LNCaP clone FGC (cell line): ENCODE measurements at regions not wholly inside any gene's neighbourhood (a gene's known extent, or its start where the extent isn't known, plus 50 kb on each side); places are given as distances from the start of the nearest gene placed in this dataset.

ENCODE experiments used
- DNase-seq: peaks from one replicate; pipeline ENCODE4 v3.0.0-alpha.2; 2011; ENCODE audit warnings: low read depth
- H3K4me3 ChIP-seq: 2 replicates; pipeline ENCODE4 v1.5.1; 2011; ENCODE audit warnings: mild to moderate bottlenecking, low read depth, low read length, control low read depth
- TF ChIP-seq, protein P1 (sequence below): IDR thresholded peaks from 2 replicates; pipeline ENCODE4 v1.5.1; 2012; ENCODE audit warnings: mild to moderate bottlenecking; ENCODE audit not compliant: control insufficient read depth, insufficient read depth; ENCODE audit errors: extremely low read depth

DNA sequence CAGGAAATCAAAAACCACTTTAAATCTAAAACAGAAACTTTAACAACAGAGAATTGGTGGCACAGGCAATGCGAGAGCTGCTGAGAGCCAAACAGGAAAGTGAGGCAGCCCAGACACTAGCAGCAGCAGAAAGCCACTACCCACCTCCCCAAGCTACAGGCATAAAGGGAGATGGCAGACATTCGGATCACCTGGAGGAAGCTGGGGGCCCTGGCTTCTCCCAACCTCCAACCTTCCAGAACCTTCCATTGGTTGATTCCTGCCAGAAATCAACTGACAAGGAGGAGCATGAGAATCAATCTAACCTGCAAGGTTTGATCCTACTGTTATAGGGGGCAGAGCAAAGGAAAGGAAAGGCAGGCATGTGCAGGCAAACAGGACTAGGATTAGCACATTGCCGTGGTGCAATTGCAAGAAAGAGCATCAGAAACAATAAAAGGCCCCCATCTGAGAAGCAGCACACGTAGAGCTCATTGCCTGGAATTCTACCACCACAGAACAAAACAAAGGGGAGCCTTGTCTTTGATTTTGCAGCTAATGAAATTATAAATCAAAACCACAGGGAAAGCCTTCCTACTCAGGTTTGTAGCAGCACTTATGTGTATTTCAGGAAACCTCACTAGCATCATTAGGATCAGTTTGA is 427.3 kb upstream of the RASGEF1B start:
- no peak overlapping the region for H3K4me3 ChIP-seq
- DNase-seq: no peak
- TF ChIP-seq, protein P1, sequence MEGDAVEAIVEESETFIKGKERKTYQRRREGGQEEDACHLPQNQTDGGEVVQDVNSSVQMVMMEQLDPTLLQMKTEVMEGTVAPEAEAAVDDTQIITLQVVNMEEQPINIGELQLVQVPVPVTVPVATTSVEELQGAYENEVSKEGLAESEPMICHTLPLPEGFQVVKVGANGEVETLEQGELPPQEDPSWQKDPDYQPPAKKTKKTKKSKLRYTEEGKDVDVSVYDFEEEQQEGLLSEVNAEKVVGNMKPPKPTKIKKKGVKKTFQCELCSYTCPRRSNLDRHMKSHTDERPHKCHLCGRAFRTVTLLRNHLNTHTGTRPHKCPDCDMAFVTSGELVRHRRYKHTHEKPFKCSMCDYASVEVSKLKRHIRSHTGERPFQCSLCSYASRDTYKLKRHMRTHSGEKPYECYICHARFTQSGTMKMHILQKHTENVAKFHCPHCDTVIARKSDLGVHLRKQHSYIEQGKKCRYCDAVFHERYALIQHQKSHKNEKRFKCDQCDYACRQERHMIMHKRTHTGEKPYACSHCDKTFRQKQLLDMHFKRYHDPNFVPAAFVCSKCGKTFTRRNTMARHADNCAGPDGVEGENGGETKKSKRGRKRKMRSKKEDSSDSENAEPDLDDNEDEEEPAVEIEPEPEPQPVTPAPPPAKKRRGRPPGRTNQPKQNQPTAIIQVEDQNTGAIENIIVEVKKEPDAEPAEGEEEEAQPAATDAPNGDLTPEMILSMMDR: no peak

DNA sequence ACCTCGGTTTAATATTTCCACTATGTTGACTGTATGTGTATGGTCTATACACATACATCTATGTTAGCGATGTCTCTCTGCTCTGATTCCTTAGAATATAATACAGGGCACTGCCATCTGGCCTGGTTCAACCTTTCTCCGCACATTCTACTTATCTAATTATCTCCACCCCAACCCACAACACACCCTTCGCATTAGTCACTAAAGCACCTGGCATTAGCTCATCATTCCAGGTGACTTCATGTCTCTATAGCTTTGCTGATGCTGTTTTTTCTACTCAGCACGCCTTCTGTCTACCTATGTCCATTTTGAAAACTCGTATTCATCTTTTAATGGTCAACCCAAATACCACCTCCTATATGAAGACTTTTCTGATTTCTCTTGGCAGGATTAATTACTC is 425.2 kb upstream of the RASGEF1B start:
- H3K4me3 ChIP-seq: no peak overlapping the region
- TF ChIP-seq, protein P1: no peak
- DNase-seq: no peak

DNA sequence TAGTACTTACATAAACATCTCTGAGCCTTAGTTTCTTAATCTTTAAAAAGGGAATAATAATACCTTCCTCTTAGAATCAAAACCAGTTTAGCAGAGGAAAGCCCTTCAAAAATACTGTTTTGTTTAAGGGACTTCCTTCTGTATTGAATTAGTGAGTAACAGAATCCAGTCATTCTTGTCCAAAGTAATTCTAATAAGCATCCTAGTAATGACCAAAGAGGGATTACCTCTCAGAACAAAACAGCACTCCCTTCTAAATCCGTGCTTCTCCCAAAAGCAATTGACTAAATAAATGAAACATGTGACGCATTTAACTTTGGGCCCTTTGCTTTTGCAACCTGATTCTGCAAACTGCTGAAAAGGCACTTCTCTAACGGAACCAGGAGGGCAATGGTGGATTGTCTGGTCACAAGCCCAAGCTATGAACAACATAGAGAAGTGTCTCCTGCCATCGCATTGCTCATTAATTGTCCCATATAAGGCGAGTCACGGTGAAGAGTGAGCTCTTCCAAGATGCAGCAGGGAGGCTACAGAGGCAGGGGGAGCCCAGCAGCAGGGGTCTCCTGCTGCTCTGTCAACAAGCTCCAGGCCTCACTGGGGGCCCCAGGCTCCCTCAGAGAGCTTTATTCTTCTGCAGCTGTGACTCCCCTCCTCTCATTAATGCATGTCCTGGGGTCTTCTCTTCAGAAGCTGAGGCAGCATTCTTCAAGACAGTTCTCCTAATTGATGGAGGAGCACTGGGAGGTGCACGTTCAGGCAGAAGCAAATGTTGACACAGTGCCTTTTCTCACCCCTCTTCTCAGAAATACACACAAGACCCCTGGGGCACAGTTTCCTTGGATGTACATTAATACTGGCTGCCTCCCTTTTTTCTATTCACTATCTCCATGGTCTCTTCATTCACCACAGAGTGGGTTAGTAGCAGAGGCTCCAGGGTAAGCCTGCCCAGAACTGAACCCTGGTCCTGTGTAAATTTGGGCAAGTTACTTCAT is 419.6 kb upstream of the RASGEF1B start:
- H3K4me3 ChIP-seq: no peak overlapping the region
- TF ChIP-seq, protein P1: no peak
- no peak for DNase-seq

DNA sequence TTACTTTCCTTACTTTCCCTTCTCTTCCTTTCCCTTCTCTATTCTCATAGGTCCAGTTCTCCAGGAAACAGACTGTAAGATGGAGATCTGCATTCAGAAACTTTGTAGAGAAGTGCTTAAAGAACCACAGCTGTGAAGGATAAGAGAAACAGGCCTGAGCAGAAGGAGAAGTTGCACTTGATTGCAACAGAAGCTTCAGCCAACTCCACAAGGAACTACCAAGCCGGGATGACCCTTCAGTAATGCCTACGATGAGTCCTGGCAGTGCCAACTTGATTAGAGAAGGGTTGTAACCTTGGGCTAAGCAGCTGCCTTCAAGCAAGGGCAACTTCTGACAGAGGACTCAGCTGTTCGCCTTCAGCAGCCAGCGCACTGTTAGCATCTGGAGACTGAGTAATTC is 413.3 kb upstream of the RASGEF1B start:
- no peak overlapping the region for H3K4me3 ChIP-seq
- DNase-seq: no peak
- TF ChIP-seq, protein P1: no peak

DNA sequence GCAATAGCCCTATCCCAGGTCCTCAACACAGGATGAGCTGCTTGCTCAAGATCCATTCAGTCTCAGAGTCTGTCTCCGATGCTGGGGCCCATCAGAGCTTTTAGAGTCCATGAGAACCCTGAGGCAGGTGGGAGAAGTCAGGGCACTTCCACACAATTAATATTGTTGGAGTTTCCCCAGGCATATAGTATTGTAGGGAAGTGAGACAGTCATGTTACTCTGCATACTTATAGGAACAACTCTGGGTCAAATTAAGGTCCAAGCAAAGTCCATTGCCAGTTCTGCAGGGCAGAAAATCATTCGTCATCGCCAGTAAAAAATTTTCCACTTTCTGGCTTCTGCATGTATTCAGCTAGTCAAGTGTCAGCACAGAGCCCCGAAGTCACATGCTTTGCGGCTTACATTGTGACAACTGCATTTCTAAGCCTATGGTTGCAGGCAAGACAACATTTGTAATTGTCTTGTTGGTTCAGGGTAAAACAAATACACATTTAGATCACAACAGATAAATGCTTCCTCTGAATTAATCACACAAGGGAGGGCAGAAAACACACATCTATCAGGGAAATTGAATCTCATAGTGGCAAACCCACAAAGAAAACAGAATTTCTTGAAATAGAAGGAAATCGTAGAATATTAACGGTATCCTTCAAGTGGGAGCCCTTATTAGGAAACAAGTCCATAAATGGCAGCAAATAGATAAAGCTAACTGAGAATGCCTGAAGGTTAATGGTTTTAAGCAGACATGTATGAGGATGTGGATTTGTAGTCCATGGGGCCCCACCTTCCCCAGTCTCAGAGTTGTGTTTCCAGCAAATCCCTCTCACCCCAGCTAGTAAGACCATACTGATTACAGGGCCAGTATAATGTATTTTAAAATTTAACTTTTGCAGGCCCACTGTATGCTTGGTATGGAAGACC is 412.1 kb upstream of the RASGEF1B start:
- DNase-seq: no peak
- H3K4me3 ChIP-seq: no peak overlapping the region
- TF ChIP-seq, protein P1: no peak

DNA sequence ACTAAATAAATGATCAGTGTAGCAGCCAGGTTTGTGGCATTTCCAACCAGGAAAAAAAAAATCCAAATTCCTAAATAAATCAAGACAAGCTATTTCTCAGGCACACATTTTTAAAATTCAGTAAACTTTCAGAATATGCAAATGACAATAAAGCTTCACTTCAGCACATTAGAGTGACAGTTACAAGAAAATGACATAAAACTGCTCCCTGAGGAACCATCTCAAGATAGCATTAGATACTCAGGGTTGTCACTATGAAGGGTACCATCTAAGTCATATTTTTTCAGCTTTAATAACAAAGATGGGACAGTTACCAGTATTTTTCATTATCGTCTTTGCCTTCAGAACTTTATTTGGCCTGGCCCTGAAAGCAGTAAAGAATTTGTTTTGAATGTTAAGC is 411.3 kb upstream of the RASGEF1B start:
- TF ChIP-seq, protein P1: no peak
- DNase-seq: no peak
- no peak overlapping the region for H3K4me3 ChIP-seq
